IMR-90 (cell line): ENCODE measurements at regions not wholly inside any gene's neighbourhood (a gene's known extent, or its start where the extent isn't known, plus 50 kb on each side); places are given as distances from the start of the nearest gene placed in this dataset.

ENCODE experiments used
- ATAC-seq: fragments of 200-7000 bp; cut with Tn5 transposase; 2 replicates; pipeline ENCODE4 v1.9.1; 2020; ENCODE audit warnings: low read depth, mild to moderate bottlenecking, moderate library complexity
- BruUV-seq: library from RNA; stranded (reverse); fragments of 400-500 nt; replicated peaks from 2 replicates; lab custom pipeline; 2021; lab: Mats Ljungman, UMichigan
- CTCF ChIA-PET: fragments of 300-600 bp; formaldehyde crosslinking; extraction: SDS; loops from one replicate; lab custom pipeline; 2021; ENCODE audit warnings: antibody characterized with exemption; lab: Yijun Ruan, JAX
- POLR2A ChIA-PET: fragments of 300-600 bp; sonication (Branson Sonifier 250); formaldehyde crosslinking; loops from one replicate; lab custom pipeline; 2022; ENCODE audit warnings: antibody characterized with exemption; ENCODE audit not compliant: unreplicated experiment; lab: Charles Lee
- DNase-seq: peaks from one replicate; pipeline ENCODE4 v3.0.0; 2013
- H2AFZ ChIP-seq: replicated peaks from 2 replicates; pipeline ENCODE3; 2013; ENCODE audit warnings: low read length, mild to moderate bottlenecking; ENCODE audit not compliant: poor library complexity
- H2AK5ac ChIP-seq: 2 replicates; pipeline ENCODE4 v1.6.1; 2013; ENCODE audit warnings: low read depth, low read length, inconsistent platforms
- H2AK9ac ChIP-seq: replicated peaks from 2 replicates; pipeline ENCODE3; 2013; ENCODE audit warnings: mild to moderate bottlenecking, low read depth, low read length, moderate library complexity; ENCODE audit not compliant: poor library complexity
- H2BK120ac ChIP-seq: 2 replicates; pipeline ENCODE4 v1.6.1; 2013; ENCODE audit warnings: low read depth, low read length, inconsistent platforms
- H2BK15ac ChIP-seq: 3 replicates; pipeline ENCODE4 v1.6.1; 2013; ENCODE audit warnings: low read depth, low read length, inconsistent platforms
- H2BK20ac ChIP-seq: 2 replicates; pipeline ENCODE4 v1.6.1; 2013; ENCODE audit warnings: low read depth, mild to moderate bottlenecking, inconsistent platforms, low read length, moderate library complexity
- H2BK5ac ChIP-seq: 2 replicates; pipeline ENCODE4 v1.6.1; 2013; ENCODE audit warnings: mild to moderate bottlenecking, low read depth, low read length, inconsistent platforms; ENCODE audit not compliant: poor library complexity, severe bottlenecking
- H3K14ac ChIP-seq: replicated peaks from 2 replicates; pipeline ENCODE4 v1.6.1; 2013; ENCODE audit warnings: low read depth, low read length, inconsistent platforms
- H3K18ac ChIP-seq: 2 replicates; pipeline ENCODE4 v1.6.1; 2013; ENCODE audit warnings: low read depth, low read length, control low read depth
- H3K23ac ChIP-seq: 2 replicates; pipeline ENCODE4 v1.6.1; 2013; ENCODE audit warnings: low read depth, low read length, inconsistent platforms
- H3K27ac ChIP-seq: 2 replicates; pipeline ENCODE4 v1.5.1; 2013; ENCODE audit warnings: mild to moderate bottlenecking, control low read depth, low read length; ENCODE audit not compliant: insufficient read depth
- H3K27me3 ChIP-seq: 2 replicates; pipeline ENCODE4 v1.6.1; 2013; ENCODE audit warnings: low read length; ENCODE audit not compliant: control insufficient read depth, insufficient read depth
- H3K36me3 ChIP-seq: 2 replicates; pipeline ENCODE4 v1.6.1; 2013; ENCODE audit warnings: low read length, mixed read lengths; ENCODE audit not compliant: control insufficient read depth, insufficient read depth
- H3K4ac ChIP-seq: 2 replicates; pipeline ENCODE4 v1.6.1; 2013; ENCODE audit warnings: low read depth, low read length, inconsistent platforms
- H3K4me1 ChIP-seq: 2 replicates; pipeline ENCODE4 v1.6.1; 2013; ENCODE audit warnings: low read length, mixed read lengths; ENCODE audit not compliant: control insufficient read depth, insufficient read depth
- H3K4me2 ChIP-seq: 2 replicates; pipeline ENCODE4 v1.6.1; 2013; ENCODE audit warnings: low read depth, mild to moderate bottlenecking, control low read depth, low read length, moderate library complexity
- H3K4me3 ChIP-seq: 2 replicates; pipeline ENCODE4 v1.5.1; 2013; ENCODE audit warnings: low read depth, mild to moderate bottlenecking, control low read depth, low read length, moderate library complexity; ENCODE audit not compliant: insufficient read depth
- H3K56ac ChIP-seq: 2 replicates; pipeline ENCODE4 v1.6.1; 2013; ENCODE audit warnings: low read length, inconsistent platforms; ENCODE audit not compliant: insufficient read depth; ENCODE audit errors: extremely low read depth
- H3K79me1 ChIP-seq, 2 experiments: 2 replicates each; pipeline ENCODE4 v1.6.1; 2013; ENCODE audit warnings: low read length in 2 of 2, inconsistent platforms in 1 of 2, low read depth in 1 of 2
- H3K9ac ChIP-seq: 2 replicates; pipeline ENCODE4 v1.6.1; 2013; ENCODE audit warnings: low read depth, low read length, control low read depth
- H3K9me1 ChIP-seq: 2 replicates; pipeline ENCODE4 v1.6.1; 2013; ENCODE audit warnings: low read length, inconsistent platforms; ENCODE audit not compliant: insufficient read depth
- H3K9me3 ChIP-seq: 2 replicates; pipeline ENCODE4 v1.6.1; 2013; ENCODE audit warnings: low read length; ENCODE audit not compliant: control insufficient read depth, insufficient read depth
- H4K20me1 ChIP-seq: 2 replicates; pipeline ENCODE4 v1.6.1; 2013; ENCODE audit warnings: low read length, inconsistent platforms; ENCODE audit not compliant: insufficient read depth
- H4K5ac ChIP-seq: 2 replicates; pipeline ENCODE4 v1.6.1; 2013; ENCODE audit warnings: mild to moderate bottlenecking, low read depth, low read length, control low read depth
- H4K8ac ChIP-seq, 2 experiments: 2 replicates each; pipeline ENCODE4 v1.6.1; 2013; ENCODE audit warnings: low read depth in 2 of 2, low read length in 2 of 2, control low read depth in 1 of 2, inconsistent platforms in 1 of 2
- H4K91ac ChIP-seq: 2 replicates; pipeline ENCODE4 v1.6.1; 2013; ENCODE audit warnings: low read depth, low read length, inconsistent platforms; ENCODE audit not compliant: insufficient read depth
- FOS ChIP-seq: fragments of 150-350 bp; IDR thresholded peaks from 2 replicates; pipeline ENCODE4 v1.6.1; 2016; ENCODE audit warnings: low read depth, low read length
- MAFK ChIP-seq: IDR thresholded peaks from 2 replicates; pipeline ENCODE4 v1.6.1; 2012; ENCODE audit warnings: low read depth, low read length, improper control_type of control experiment
- WGBS, 2 experiments: methylation state at CpG; one replicate each; pipeline versions ENCODE4 v1.1.5 to v1.1.7; 2013; ENCODE audit warnings: missing lambda C conversion rate in 2 of 2; ENCODE audit not compliant: insufficient read length in 1 of 2; ENCODE audit errors: extremely low coverage in 2 of 2; 5-methylcytosine and 5-hydroxymethylcytosine counted together
- dilution Hi-C: fragments of 300-500 bp; cut with HindIII; formaldehyde crosslinking; loops from one replicate; pipeline ENCODE4 v1.14.3; 2018; ENCODE audit warnings: low sequenced_read_pairs; ENCODE audit not compliant: unreplicated experiment
- in situ Hi-C: fragments of 300-500 bp; cut with MboI; formaldehyde crosslinking; loops from 3 replicates; pipeline ENCODE4 v1.14.3; 2019; ENCODE audit warnings: low sequenced_read_pairs, inconsistent platforms, mixed read lengths
- intact Hi-C: fragments of 100-400 bp; cut with micrococcal nuclease; formaldehyde crosslinking; loops from 2 replicates; pipeline ENCODE4 v1.10.0; 2022

DNA sequence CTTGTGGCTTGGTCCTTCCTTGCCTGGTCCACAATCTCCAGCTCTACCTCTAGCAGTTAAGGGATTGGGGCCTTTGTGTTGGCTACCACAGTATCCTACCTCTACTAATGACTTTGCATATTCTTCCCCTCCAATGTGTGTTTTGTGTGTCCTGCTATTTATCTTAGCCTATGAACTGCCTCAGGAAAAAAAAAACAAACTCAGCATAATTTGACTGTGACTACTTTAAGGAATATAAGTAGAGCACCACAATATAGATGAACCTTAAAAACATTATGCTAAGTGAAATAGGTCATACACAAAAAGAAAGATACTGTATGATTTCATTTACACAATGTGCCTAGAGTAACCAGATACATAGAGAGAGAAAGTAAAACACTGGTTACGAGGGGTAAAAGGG is 61.3 kb upstream of the PTPN13 start:
- Histone ChIP-seq H3K4me2 (no peak overlapping the region), H4K5ac (no peak overlapping the region), H3K27ac (no peak overlapping the region), H3K9ac (no peak overlapping the region), H3K36me3 (no peaks in the 10 kb centered on the region), H4K91ac (no peak overlapping the region), H4K20me1 (no peaks in the 10 kb centered on the region), H2BK15ac (no peak overlapping the region), H4K8ac (no peak overlapping the region), H3K4me3 (no peak overlapping the region), H2BK5ac (no peak overlapping the region), H3K56ac (no peak overlapping the region), H3K79me1 (no peaks in the 10 kb centered on the region), H2BK120ac (no peak overlapping the region), H3K14ac (no peak overlapping the region), H3K23ac (no peak overlapping the region), H3K9me3 (no peaks in the 10 kb centered on the region), H3K27me3 (no peaks in the 10 kb centered on the region), H3K4ac (no peak overlapping the region), H3K4me1 (no peaks in the 10 kb centered on the region), H2AK9ac (no peak overlapping the region), H2AK5ac (no peak overlapping the region), H2AFZ (no peak overlapping the region), H3K9me1 (no peaks in the 10 kb centered on the region; the same call in 1 of the 2 replicates), H3K18ac (no peak overlapping the region), H2BK20ac (no peak overlapping the region)
- dilution Hi-C loops (no loop called here), intact Hi-C loops (no loop called here), in situ Hi-C loops (no loop called here)
- ChIA-PET CTCF (no interaction called here), POLR2A (no interaction called here)
- WGBS, 2 experiments, result no CpG with 5 or more reads among the region's 1 CpG
- no TSS peak for BruUV-seq
- TF ChIP-seq FOS (no peak), MAFK (peak; percentile 81)
- DNase-seq, result no peak
- ATAC-seq, result no peak
